Parathyroid adenoma (tissue), 2 donors: ENCODE measurements at regions not wholly inside any gene's neighbourhood (a gene's known extent, or its start where the extent isn't known, plus 50 kb on each side); places are given as distances from the start of the nearest gene placed in this dataset.
"Not testable (repeated sequence)": the region's sequence is repeated elsewhere in the genome, so short reads cannot be mapped to it uniquely, and the experiment has no call there.

Experiments
- H2AFZ ChIP-seq: fragments of 300-600 bp; sonication (generic); one replicate; pipeline ENCODE4 v1.7.0; 2017; ENCODE audit warnings: antibody characterized with exemption, mild to moderate bottlenecking
- H3K27ac ChIP-seq: fragments of 300-600 bp; sonication (generic); one replicate; pipeline ENCODE4 v1.7.0; 2017
- H3K27me3 ChIP-seq: fragments of 300-600 bp; sonication (generic); one replicate; pipeline ENCODE4 v1.7.0; 2017; ENCODE audit warnings: low read length; ENCODE audit not compliant: control insufficient read depth, insufficient read depth
- H3K36me3 ChIP-seq: fragments of 300-600 bp; sonication (generic); one replicate; pipeline ENCODE4 v1.7.0; 2017; ENCODE audit warnings: low read length; ENCODE audit not compliant: control insufficient read depth, insufficient read depth
- H3K4me1 ChIP-seq: fragments of 300-600 bp; sonication (generic); one replicate; pipeline ENCODE4 v1.7.0; 2017; ENCODE audit warnings: control low read depth
- H3K4me2 ChIP-seq: fragments of 300-600 bp; sonication (generic); one replicate; pipeline ENCODE4 v1.7.0; 2017; ENCODE audit warnings: low read length
- H3K4me3 ChIP-seq: fragments of 300-600 bp; sonication (generic); one replicate; pipeline ENCODE4 v1.7.0; 2017; ENCODE audit warnings: low read depth, low read length
- H3K79me2 ChIP-seq: fragments of 300-600 bp; sonication (generic); one replicate; pipeline ENCODE4 v1.7.0; 2017; ENCODE audit warnings: control low read depth
- H3K9ac ChIP-seq: fragments of 300-600 bp; sonication (generic); one replicate; pipeline ENCODE4 v1.7.0; 2017; ENCODE audit warnings: mild to moderate bottlenecking
- H3K9me3 ChIP-seq: fragments of 300-600 bp; sonication (generic); one replicate; pipeline ENCODE4 v1.7.0; 2017; ENCODE audit warnings: low read length; ENCODE audit not compliant: control insufficient read depth
- TF ChIP-seq, protein P1 (sequence below): fragments of 300-600 bp; sonication (generic); IDR thresholded peaks from one replicate; pipeline ENCODE4 v1.7.0; 2017; ENCODE audit warnings: antibody characterized with exemption, mild to moderate bottlenecking
- donor health status: primary hyperparathyroidism.

DNA sequence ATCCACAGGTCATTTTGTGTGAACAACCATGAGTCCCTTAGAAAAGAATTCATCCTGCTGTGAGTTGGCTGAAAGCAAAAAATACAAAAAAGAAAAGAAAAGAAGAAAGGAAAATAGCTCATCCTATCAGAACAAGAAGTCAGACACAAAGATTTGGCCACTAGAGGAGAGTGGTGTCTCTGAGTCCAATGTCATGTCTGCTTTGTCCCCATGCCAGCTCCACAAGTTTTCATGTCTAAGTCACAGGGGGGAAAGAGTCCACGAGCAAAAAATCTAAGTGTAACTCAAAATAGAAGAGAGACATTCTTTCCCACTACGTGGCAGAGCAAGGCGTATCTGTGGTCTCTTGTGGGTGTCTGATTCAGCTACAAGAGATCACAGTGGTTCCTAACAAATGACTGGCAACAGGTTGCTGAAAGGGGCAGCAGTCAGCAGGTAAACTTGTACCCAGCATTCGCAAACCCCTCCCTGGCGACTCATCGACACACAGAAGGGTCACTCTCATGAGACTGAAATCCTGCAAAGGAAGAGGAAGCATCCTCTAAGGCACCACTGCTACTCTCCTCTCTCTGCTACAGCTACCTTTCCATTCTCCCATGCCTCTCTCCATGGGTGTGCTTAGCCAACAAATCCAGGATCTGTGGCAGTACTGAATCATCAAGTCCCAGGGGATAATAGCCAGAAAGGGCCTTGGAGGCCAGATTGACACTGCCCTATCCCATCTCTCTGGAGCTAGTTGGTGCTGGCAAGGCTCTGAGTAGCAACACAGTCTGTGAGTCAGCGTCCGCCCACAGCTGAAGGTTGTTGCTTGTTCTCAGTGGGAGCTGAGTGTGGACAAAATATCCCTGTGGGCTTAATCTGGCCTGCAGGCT, 123.0 kb upstream of the SLC39A10 start:
- Histone ChIP-seq H3K9ac (no peak overlapping the region), H3K4me3 (no peak overlapping the region), H3K79me2 (no peaks in the 10 kb centered on the region), H2AFZ (no peak overlapping the region), H3K27ac (no peak overlapping the region), H3K36me3 (no peaks in the 10 kb centered on the region), H3K27me3 (no peaks in the 10 kb centered on the region), H3K9me3 (no peaks in the 10 kb centered on the region), H3K4me1 (no peaks in the 10 kb centered on the region), H3K4me2 (no peak overlapping the region)
- TF ChIP-seq, protein P1, sequence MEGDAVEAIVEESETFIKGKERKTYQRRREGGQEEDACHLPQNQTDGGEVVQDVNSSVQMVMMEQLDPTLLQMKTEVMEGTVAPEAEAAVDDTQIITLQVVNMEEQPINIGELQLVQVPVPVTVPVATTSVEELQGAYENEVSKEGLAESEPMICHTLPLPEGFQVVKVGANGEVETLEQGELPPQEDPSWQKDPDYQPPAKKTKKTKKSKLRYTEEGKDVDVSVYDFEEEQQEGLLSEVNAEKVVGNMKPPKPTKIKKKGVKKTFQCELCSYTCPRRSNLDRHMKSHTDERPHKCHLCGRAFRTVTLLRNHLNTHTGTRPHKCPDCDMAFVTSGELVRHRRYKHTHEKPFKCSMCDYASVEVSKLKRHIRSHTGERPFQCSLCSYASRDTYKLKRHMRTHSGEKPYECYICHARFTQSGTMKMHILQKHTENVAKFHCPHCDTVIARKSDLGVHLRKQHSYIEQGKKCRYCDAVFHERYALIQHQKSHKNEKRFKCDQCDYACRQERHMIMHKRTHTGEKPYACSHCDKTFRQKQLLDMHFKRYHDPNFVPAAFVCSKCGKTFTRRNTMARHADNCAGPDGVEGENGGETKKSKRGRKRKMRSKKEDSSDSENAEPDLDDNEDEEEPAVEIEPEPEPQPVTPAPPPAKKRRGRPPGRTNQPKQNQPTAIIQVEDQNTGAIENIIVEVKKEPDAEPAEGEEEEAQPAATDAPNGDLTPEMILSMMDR: no peak

DNA sequence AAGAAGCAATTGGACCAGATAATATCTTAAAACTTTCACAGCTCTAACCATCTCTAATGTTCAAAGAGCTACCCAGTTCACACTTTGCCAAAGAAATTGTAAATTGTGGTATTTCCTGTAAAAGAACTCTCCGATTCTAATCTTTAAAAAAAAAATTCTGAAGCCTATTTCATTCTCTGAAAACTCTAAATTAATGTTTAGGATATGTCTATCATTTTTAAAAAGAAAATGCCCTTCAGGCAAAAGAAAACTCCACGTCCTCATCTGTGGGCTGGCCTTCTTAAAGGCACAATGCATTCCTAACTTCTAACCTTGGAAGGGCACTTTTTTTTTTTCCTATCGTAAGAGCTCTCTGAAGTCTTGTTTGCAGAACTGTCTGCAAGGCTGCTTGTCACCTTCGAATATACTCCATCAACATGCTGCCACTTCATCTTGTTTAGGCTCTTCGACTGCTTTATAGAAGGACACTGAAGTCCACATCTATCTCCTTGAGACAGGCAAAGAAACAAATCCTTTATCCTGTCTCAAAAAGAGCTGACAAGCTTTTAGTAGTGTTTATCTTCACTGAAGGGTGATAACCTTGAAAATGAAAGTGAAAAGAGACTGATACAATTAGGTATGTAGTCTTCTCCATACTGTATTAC, 124.3 kb upstream of the SLC39A10 start:
- Histone ChIP-seq H3K27me3 (no peaks in the 10 kb centered on the region), H3K4me1 (no peaks in the 10 kb centered on the region), H3K4me3 (no peak overlapping the region), H3K4me2 (peak overlapping the region; percentile 53), H3K36me3 (no peaks in the 10 kb centered on the region), H3K9me3 (no peaks in the 10 kb centered on the region), H3K9ac (no peak overlapping the region), H2AFZ (peak overlapping the region; percentile 3), H3K27ac (no peak overlapping the region), H3K79me2 (no peaks in the 10 kb centered on the region)
- TF ChIP-seq, protein P1: no peak

DNA sequence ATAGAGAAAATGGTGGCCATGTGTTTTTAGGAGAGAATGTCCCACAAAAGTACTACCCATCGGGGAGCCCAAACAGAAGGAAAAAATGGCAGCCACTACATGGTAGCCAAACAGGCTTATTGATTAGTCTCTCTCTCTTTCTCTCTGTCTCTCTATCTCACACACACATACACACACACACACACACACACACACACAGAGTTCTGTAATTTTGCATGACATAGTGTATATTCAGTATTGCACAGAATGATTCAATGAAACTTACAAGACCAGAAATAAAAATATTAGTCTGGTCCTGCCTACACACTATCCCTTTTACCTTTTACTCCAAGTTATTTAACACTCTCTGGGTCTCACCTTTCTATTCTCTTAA, 124.8 kb upstream of the SLC39A10 start:
- TF ChIP-seq, protein P1: no peak
- H2AFZ ChIP-seq: no peak overlapping the region
- H3K27ac ChIP-seq: no peak overlapping the region

DNA sequence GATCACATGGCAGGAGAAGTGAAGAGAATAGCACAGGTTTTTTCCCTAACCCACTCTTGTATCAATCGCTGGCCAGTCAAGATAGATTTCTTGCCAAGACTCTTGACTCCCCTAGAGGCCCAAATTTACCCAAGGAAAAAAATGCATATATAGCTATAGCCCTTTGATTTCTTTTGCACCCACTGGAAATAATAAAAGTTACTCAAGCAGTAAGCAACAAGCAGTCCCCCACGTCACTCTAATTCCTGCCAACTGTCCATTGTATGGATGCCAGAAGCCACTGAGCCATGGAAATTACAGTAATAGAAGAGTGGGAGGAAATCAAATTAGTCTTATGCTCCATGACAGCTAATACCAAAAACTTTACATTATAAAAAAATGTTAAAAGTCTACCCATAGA, 125.3 kb upstream of the SLC39A10 start:
- H3K27ac ChIP-seq: no peak overlapping the region
- TF ChIP-seq, protein P1: no peak
- H3K79me2 ChIP-seq: no peaks in the 10 kb centered on the region
- H3K4me3 ChIP-seq: no peak overlapping the region
- no peaks in the 10 kb centered on the region for H3K4me1 ChIP-seq
- no peak overlapping the region for H2AFZ ChIP-seq
- H3K4me2 ChIP-seq: no peak overlapping the region
- no peaks in the 10 kb centered on the region for H3K36me3 ChIP-seq
- H3K9ac ChIP-seq: no peak overlapping the region
- H3K27me3 ChIP-seq: no peaks in the 10 kb centered on the region
- H3K9me3 ChIP-seq: no peaks in the 10 kb centered on the region

More for the DNA sequence above, 124.8 kb upstream of the SLC39A10 start:
- Histone ChIP-seq H3K27me3 (no peaks in the 10 kb centered on the region), H3K36me3 (no peaks in the 10 kb centered on the region), H3K4me3 (no peak overlapping the region), H3K9ac (no peak overlapping the region), H3K79me2 (no peaks in the 10 kb centered on the region), H3K9me3 (no peaks in the 10 kb centered on the region), H3K4me2 (no peak overlapping the region), H3K4me1 (no peaks in the 10 kb centered on the region)

DNA sequence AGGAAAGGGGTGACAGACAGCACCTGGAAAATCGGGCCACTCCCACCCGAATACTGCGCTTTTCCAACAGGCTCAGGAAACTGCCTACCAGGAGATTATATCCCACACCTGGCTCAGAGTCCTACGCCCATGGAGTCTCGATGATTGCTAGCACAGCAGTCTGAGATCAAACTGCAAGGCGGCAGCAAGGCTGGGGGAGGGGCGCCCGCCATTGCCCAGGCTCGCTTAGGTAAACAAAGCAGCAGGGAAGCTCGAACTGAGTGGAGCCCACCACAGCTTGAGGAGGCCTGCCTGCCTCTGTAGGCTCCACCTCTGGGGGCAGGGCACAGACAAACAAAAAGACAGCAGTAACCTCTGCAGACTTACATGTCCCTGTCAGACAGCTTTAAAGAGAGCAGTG, 133.8 kb upstream of the SLC39A10 start:
- not testable (repeated sequence) for H3K27me3 ChIP-seq, H2AFZ ChIP-seq, H3K79me2 ChIP-seq, H3K27ac ChIP-seq, H3K9me3 ChIP-seq, H3K4me1 ChIP-seq, H3K4me2 ChIP-seq, H3K9ac ChIP-seq, H3K4me3 ChIP-seq, H3K36me3 ChIP-seq
